HG02610 (cell line): ENCODE measurements at regions not wholly inside any gene's neighbourhood (a gene's known extent, or its start where the extent isn't known, plus 50 kb on each side); places are given as distances from the start of the nearest gene placed in this dataset.
A peak's percentile ranks its signal among the peaks of the same experiment; 100 is the strongest.

Experiments
- ATAC-seq: cut with Tn5 transposase; IDR thresholded peaks from one replicate; pipeline ENCODE4 v1.9.1; 2021; ENCODE audit warnings: mild to moderate bottlenecking, moderate library complexity; ENCODE audit not compliant: unreplicated experiment

DNA sequence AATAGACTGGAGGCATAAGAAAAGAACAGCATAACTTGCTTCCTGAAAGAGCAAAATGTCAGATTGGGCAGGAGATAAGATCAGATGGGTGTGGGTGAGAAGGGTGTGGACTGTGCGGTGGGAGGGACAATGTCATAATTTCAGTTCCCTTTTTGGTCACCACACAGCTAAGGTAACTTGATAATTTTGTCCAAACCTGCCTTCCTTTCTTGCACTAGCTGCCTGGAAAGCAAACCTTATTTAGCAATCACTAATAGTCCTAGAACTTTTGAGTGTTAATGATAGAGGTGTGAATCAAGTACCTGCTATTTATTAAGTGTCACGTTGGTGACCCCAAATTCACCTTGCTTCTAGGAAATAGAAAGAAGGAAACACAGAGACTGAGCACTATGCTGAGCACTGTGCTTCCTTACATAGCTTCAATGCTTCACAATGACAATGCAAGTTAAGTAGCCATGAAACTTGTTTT lies 72.4 kb upstream of the SP4 start:
- ATAC-seq: peak; percentile 83

DNA sequence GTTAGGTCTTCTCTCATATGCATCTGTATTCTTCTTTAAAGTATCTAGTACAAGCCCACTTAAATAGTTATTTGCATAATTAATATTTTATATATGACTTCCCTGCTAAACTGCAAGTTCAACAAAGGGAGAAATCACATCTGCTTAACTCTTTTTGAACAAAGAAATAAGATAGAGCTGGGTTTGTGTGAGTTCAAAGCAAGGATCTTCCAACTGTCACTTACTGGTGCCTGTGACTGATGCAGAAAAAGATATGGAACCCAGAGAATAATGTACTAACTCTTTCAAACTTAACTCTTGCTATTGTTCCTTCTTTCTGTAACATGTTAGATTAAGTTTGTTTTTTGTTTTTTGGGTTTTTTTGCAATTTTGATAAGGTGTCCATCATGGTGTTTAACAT lies 71.3 kb upstream of the SP4 start:
- ATAC-seq: no peak

DNA sequence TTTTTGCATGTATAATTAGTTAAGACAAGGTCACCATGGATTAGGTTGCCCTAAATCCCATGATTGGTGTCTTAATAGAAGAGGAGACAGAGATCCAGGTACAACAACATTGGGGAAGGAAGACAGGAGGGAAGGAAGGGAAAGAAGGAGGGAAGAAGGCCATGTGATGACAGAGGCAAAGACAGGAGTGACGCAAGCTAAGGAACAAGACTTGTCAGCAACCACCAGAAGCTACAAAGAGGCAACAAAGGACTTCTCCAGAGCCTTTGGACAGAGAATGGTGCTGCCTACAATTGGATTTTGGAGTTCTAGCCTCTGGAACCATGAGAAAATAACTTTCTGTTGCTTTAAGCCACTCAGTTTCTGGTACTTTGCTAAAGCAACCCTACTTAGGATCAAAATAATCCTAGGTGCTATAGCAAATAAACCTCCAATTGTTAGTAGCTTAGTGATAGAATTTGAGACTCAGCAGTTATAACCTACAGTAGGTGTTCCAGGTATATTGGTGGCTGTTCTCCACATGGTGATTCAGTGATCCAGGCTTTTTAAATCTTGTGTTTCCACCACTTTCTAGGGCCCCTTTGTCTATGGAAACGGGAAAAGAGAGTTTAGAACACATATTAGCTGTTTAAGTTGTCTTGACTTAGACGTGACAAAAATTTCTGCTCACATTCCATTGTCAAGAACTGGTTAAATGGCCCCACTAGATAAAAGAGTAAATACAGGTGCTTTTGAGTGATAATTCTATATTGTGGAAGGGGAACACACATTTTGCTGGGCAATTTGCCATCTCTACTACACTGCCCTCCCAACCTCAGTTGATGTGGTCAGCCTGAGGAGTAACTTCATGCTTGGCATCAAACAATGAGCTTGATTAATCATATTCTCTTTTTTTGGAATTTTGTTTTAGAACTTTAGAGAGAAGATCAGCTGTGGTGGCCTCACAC lies 70.5 kb upstream of the SP4 start:
- ATAC-seq: no peak

DNA sequence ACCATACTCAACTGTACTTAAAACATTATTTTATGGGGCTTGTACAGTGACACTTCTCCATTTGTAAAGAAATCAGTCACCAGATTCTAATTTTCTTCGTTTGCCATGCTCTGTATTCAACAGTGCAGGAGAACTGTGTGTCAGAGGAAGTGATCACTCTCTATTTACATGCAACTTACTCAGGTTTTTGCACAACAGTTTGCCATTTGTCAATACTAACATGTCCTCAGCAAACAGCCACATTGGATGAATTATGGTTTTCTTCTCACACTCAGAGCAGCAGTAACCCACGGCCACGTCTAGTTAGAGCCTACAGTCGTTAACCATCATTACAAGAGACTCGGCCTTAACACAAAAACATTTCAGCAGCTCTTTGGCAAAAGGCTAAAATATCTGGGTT lies 69.2 kb upstream of the SP4 start:
- ATAC-seq: no peak

DNA sequence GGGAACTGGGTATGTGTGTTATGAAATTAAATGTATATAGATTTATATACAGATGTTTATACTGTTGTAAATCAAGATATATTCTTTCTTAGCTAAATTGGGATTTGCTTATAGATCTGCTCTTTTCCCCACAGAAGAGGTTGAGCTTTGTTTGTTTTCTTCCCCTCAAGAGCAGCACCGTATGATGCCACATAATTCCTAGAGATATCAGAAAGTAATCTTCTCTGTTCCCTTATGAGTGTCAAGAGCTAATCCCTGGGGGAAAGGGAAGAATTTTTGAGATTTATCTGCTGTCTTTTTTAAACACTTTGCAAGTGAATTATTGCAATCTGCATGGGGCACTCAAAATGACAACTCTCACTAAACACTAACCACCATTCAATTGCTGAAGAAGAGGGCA lies 68.7 kb upstream of the SP4 start:
- ATAC-seq: no peak

DNA sequence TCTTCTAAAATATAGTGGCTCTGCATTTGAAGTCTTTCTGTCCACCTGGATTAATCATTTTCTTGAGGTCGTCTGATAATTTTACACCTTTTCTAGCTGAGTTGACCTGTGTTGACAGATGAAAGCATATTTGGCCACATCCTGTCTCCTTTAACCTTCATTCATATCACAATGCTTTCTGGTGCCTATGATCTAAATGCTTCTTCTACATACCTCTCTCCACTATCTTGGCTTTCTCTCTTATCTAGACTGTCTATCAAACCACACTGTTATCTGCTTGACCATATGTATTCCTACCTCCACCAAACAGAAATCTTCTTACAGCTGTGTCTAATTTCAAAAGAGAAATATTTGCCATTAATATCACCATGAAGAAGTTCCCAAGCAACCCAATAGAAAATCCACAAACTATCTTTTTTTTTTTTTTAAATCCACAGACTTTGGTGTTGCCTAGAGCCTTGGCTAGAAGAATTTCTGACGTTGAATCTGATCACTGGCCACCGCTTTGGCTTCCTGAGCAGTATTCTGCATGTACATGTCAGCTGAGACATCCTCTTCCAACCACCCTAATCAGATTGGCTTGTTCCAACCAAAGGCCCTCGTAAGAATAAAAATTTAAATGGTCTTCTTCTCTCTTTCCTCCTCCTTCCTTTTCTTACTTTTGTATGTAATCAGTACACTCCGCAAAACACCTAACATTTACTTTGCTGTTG lies 66.3 kb upstream of the SP4 start:
- no peak for ATAC-seq

DNA sequence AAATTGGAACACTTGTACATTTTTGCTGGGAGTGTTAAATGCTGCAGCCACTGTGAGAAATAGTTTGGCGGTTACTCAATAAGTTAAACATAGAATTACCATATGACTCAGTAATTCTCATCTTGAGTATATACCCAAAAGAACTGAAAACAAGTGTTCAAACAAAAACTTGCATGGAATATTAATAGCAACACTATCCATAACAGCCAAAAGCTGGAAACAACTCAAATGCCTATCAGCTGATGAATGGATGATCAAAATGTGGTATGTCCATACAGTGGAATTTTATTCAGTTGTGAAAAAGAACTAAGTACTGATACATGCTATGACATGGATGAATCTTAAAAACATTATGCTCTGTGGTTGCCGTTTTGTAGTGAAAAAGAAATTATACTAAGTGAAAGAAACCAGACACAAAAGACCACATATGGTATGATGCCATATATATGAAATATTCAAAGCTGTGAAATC lies 63.0 kb upstream of the SP4 start:
- ATAC-seq: peak; percentile 92

DNA sequence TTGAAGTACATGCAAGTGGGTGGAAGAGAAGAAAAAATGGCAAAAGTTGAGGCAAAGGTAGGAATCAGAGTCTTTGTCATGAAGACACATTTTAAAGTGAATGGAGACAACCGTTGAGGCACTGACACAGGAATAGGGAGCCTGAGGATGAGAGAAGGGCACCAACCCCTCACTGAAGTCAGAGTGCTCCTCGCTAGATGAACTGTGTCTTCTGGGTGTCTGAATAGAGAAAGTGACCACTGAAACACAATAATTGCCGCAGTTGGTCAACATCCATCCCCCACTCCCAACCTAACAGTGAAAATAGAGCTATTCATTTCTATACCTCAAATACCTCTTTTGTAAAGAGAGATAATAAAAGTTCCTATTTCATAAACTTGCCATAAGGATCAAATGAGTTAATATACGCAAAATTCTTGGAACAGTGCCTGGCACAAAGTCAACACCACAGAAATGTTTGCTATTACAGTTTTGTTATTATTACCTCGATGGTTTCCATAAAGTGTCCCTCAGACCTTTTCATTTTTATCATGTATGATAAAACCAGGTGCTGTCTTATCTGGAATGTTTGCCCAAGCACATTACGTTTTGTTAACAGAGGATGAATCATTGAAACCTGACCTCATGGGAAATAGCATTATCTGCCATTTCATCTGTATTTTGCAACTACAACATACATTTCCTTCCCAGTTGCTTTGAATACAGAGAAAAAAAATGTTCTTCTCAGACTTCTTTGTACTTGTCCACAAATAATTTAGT lies 61.8 kb upstream of the SP4 start:
- no peak for ATAC-seq

DNA sequence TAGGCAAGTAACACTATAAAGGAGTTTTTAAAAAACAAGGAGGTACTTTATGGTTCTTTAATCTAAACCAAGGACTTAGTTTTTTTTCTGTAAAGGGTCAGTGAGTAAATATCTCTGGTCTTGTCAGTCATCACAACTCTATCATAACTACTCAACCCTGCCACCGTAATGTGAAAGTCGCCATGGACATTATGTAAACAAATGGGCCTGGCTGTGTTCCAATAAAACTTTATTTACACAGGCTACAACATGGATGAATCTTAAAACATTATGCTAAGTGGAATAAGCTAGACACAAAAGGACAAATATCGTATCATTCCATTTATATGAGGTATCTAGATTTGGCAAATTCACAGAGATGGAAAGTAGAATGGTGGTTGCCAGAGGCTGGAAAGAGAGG lies 60.8 kb upstream of the SP4 start:
- no peak for ATAC-seq

DNA sequence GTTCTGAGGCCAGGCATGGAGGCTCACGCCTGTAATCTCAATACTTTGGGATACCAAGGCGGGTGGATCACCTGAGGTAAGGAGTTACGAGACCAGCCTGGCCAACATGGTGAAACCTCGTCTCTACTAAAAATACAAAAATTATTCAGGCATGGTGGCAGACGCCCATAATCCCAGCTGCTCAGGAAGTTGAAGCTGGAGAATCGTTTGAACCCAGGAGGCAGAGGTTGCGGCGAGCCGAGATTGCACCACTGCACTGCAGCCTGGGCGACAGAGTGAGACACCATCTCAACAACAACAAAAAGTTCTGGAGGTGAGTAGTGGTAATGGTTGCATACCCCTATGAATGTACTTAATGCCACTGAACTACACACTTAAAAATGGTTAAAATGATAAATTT lies 60.3 kb upstream of the SP4 start:
- no peak for ATAC-seq

DNA sequence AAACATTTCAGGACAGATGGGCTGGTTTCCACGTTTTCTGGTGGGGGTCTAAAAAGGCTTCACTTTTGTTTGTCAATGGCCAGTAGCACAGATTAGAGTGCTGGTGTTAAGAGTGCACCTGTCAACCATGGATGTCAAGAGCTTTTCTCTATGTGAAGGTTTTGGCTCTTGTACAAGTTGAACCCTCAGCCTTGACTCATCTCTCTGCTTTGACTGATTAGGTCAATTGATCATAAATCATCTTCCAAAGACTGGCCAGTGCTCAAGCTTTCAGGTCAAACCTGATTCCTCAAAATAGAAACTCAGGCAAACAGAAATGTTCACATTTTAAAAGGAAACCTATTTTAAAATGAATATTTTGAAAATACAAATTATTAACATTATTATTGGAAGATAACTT lies 59.6 kb upstream of the SP4 start:
- ATAC-seq: no peak

DNA sequence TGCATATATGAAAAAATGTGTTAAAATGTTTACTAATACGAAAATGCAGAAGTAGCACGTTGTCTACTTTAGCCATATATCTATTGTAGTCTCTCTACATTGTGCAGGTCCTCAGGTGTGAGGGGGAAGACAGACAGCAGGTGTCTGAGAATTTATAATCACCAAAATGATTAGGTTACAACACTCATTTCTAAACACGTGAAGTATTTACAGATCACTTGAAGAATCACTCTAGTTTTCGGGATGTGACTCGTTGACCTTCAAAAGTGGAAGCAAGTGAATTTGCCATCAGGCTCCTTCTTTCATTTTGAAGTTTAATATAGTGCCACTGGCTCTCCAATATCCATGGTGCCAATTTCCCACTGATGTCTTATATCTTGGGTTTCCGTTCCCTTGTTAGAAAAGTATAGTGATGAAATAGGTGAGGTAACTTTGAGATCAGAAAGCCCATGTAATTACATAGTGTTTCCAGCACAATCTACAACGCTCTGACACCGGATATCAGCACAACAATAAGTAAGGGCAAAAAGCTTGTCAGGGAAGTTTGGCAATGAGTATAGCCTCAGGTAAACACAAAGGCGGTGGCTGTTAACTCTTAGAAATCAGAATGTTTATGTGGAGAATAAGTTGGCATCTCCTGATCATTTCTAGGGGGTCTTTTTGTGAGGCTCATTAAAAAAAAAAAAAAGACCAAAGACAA lies 57.5 kb upstream of the SP4 start:
- no peak for ATAC-seq

DNA sequence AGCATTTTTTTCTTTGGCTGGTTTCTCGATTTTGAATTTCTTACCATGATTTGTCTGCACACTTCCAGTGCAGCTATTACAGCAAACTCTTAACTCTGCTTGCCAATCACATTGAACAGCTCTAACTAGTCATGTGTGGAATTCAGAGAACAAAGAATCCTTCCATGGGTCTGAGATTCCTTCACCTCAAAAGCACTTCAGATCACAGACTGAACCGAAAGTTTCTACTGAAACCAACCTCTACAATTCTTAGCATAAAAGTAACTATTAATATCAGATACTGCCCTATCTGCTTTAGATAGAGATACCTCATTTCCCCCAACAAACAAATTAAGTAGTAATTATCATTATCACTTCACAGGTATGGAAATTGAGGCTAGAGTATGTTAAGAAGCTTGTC lies 56.5 kb upstream of the SP4 start:
- no peak for ATAC-seq

DNA sequence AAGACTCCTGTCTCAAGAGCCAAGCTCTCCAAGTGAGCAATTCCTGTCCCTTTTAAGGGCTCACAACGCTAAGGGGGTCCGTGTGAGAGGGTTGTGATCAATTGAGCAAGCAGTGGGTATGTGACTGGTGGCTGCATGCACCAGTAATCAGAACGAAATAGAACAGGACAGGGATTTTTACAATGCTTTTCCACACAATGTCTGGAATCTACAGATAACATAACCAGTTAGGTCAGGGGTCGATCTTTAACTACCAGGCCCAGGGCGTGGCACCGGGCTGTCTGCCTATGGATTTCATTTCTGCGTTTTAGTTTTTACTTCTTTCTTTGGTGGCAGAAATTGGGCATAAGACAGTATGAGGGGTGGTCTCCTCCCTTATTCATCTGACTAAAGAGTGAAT lies 54.9 kb upstream of the SP4 start:
- no peak for ATAC-seq

DNA sequence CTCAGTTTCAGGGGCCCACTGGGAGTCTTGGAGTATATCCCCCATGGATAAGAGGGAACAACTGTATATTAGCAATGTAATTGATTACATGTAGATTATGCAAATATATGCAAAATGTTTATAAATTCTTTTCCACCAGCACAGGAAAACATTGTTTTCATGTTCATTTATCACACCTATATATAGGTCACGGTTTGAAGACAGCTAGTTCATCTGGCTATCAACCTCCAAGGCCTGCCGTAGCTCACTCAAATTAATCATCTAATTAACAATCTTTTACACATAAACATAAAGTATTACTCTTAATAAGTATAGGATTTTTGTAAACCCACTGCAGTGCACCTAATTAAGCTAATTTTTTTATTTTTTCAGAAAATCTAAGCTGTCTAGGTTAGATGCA lies 53.7 kb upstream of the SP4 start:
- no peak for ATAC-seq

DNA sequence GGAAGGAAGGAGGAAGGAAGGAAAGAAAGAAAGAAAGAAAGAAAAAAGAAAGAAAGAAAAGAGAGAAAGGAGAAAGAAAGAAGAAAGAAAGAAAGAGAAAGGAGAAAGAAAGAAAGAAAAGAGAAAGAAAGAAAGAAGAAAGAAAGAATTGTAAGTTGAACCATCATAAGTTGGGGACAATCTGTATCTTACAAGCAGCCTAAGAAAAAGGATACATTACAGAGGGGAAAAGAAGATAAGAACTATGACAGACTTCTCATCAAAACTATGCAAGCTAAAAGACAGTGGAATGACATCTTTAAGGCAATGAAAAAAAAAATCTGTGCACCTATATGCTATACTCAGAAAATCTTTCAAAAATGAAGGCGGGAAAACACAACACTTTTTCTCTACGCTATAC lies 50.3 kb upstream of the SP4 start:
- no peak for ATAC-seq
